ENCODE measurements at regions not wholly inside any gene's neighbourhood (a gene's known extent, or its start where the extent isn't known, plus 50 kb on each side); places are given as distances from the start of the nearest gene placed in this dataset.

DNA sequence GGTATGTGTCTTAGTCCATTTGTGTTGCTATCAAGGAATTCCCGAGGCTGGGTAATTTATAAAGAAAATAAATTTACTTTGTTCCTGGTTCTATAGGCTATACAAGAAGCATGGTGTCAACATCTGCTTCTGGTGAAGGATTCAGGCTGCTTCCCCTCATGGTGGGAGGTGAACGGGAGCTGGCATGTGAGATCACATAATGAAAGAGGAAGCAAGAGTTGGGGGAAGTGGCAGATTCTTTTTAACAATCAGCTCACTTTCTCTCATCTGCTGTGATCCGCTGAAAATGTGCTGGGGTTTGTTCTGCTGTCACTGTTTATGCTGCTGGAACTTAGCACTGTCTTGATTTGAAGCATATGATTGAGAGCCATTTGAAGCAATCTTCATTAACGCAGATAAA lies 730.0 kb upstream of the SORCS1 start:
- TF ChIP-seq, protein P1, sequence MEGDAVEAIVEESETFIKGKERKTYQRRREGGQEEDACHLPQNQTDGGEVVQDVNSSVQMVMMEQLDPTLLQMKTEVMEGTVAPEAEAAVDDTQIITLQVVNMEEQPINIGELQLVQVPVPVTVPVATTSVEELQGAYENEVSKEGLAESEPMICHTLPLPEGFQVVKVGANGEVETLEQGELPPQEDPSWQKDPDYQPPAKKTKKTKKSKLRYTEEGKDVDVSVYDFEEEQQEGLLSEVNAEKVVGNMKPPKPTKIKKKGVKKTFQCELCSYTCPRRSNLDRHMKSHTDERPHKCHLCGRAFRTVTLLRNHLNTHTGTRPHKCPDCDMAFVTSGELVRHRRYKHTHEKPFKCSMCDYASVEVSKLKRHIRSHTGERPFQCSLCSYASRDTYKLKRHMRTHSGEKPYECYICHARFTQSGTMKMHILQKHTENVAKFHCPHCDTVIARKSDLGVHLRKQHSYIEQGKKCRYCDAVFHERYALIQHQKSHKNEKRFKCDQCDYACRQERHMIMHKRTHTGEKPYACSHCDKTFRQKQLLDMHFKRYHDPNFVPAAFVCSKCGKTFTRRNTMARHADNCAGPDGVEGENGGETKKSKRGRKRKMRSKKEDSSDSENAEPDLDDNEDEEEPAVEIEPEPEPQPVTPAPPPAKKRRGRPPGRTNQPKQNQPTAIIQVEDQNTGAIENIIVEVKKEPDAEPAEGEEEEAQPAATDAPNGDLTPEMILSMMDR (conservative IDR thresholded peaks at IDR 0.05; ENCODE audit: low read length): no peak
- TF ChIP-seq EZH2phosphoT487 (IDR thresholded peaks at IDR 0.05; ENCODE audit: borderline replicate concordance): no peak

Measured in Loucy (cell line).